Psoas muscle (tissue), 7 donors: ENCODE measurements at regions not wholly inside any gene's neighbourhood (a gene's known extent, or its start where the extent isn't known, plus 50 kb on each side); places are given as distances from the start of the nearest gene placed in this dataset.

Experiments
- ATAC-seq, 4 donors: fragments of 200-7000 bp; cut with Tn5 transposase; one replicate each; pipeline ENCODE4 v1.9.1; 2020; ENCODE audit warnings: moderate library complexity in 3 of 4, mild to moderate bottlenecking in 2 of 4
- DNase-seq, 2 donors: peaks; one replicate each; pipeline ENCODE4 v3.0.0-alpha.2; 2020
- H3K27ac ChIP-seq: fragments of 200-600 bp; one replicate; pipeline ENCODE4 v1.8.0; 2022
- H3K27me3 ChIP-seq, 3 donors: fragments of 200-600 bp in 1 of 3; one replicate each; pipeline versions ENCODE4 v1.6.1 to v1.8.0; 2013 to 2022; ENCODE audit warnings: low read length in 2 of 3, mild to moderate bottlenecking in 2 of 3, moderate library complexity in 1 of 3; ENCODE audit not compliant: insufficient read depth in 3 of 3
- H3K36me3 ChIP-seq, 2 donors: fragments of 200-600 bp in 1 of 2; one replicate each; pipeline versions ENCODE4 v1.6.1 to v1.8.0; 2013 to 2022; ENCODE audit warnings: low read depth in 1 of 2, mild to moderate bottlenecking in 1 of 2, moderate library complexity in 1 of 2; ENCODE audit not compliant: insufficient read depth in 1 of 2
- H3K4me1 ChIP-seq: fragments of 200-600 bp; one replicate; pipeline ENCODE4 v1.8.0; 2022
- H3K4me3 ChIP-seq: fragments of 200-600 bp; one replicate; pipeline ENCODE4 v1.8.0; 2022; ENCODE audit warnings: mild to moderate bottlenecking
- H3K9me3 ChIP-seq: fragments of 200-600 bp; one replicate; pipeline ENCODE4 v1.8.0; 2022
- CTCF ChIP-seq: fragments of 200-600 bp; IDR thresholded peaks from one replicate; pipeline ENCODE4 v1.8.0; 2022; ENCODE audit warnings: antibody characterized with exemption
- WGBS, 3 donors: extraction: QIAGEN DNeasy Blood & Tissue Kit; methylation state at CpG; one replicate each; pipeline versions ENCODE4 v1.1.6 to v1.1.7; 2013; 5-methylcytosine and 5-hydroxymethylcytosine counted together
- intact Hi-C, 2 donors: fragments of 100-400 bp; cut with DNase I; formaldehyde crosslinking; loops; one replicate each; pipeline versions ENCODE4 v1.11.0 to v1.14.2; 2022
- donor health status: healthy with polysubstance abuse.
- donor health status: DM: no; HTN: no; CAD: no; lungs with moderate emphysema.
- donor health status: Bipolar disorder and iron deficiency.
- donor health status: healthy.
- donor health status: DM: yes; HTN: yes; CAD: no.
- donor health status: DM: no; HTN: no; CAD: no.
- donor health status: DM: yes; HTN: yes; CAD: no.

- peaks cover 0 to 1% (median 0%) of the 10 kb centered on the region in 3 donors for H3K27me3 ChIP-seq
- ATAC-seq (no peak), DNase-seq (no peak)
- H3K36me3 ChIP-seq, result no peaks in the 10 kb centered on the region
- TF ChIP-seq CTCF, result no peak
- no peaks in the 10 kb centered on the region for H3K4me1 ChIP-seq
- H3K27ac ChIP-seq, result no peak overlapping the region
- intact Hi-C loops, result no loop called here
- no peaks in the 10 kb centered on the region for H3K9me3 ChIP-seq
- H3K4me3 ChIP-seq, result no peak overlapping the region
These were observed 670.7 kb downstream of the PCDH7 start for GRCh38 chr4:31390849-31391248.

GRCh38 chr4:31391976-31392375 is 671.8 kb downstream of the PCDH7 start:
- intact Hi-C loops, result no loop called here
- Histone ChIP-seq H3K9me3 (no peaks in the 10 kb centered on the region), H3K27ac (no peak overlapping the region), H3K36me3 (no peaks in the 10 kb centered on the region), H3K4me1 (no peaks in the 10 kb centered on the region), H3K27me3 (peaks cover 0 to 1% (median 0%) of the 10 kb centered on the region in 3 donors), H3K4me3 (no peak overlapping the region)
- ATAC-seq (no peak), DNase-seq (no peak)
- TF ChIP-seq CTCF, result no peak

GRCh38 chr4:31392923-31393322 is 672.8 kb downstream of the PCDH7 start:
- TF ChIP-seq CTCF, result no peak
- no peak for ATAC-seq
- intact Hi-C loops, result no loop called here
- Histone ChIP-seq H3K4me1 (no peaks in the 10 kb centered on the region), H3K4me3 (no peak overlapping the region), H3K27me3 (peaks cover 0 to 1% (median 0%) of the 10 kb centered on the region in 3 donors), H3K36me3 (no peaks in the 10 kb centered on the region), H3K27ac (no peak overlapping the region), H3K9me3 (no peaks in the 10 kb centered on the region)
- no peak for DNase-seq
- 81 to 92% (median 85%) methylated on average over 2 of the region's 2 CpGs for WGBS, 3 donors

- ATAC-seq, result no peak
- H3K36me3 ChIP-seq, result no peaks in the 10 kb centered on the region
- no peak overlapping the region for H3K4me3 ChIP-seq
- H3K27ac ChIP-seq, result no peak overlapping the region
- intact Hi-C loops, result no loop called here
- 43 to 52% (median 50%) methylated on average over 3 of the region's 3 CpGs for WGBS, 3 donors
- no peak for TF ChIP-seq CTCF
- no peaks in the 10 kb centered on the region for H3K9me3 ChIP-seq
- no peak for DNase-seq
- no peaks in the 10 kb centered on the region for H3K27me3 ChIP-seq
- no peaks in the 10 kb centered on the region for H3K4me1 ChIP-seq
These were observed 688.0 kb downstream of the PCDH7 start for GRCh38 chr4:31408121-31408520.

GRCh38 chr4:31411565-31411964 is 691.4 kb downstream of the PCDH7 start:
- no peak for ATAC-seq
- WGBS, 3 donors, result 83 to 98% (median 92%) methylated on average over 1 of the region's 1 CpG

More at GRCh38 chr4:31411565-31411964, 691.4 kb downstream of the PCDH7 start:
- DNase-seq, result no peak
- H3K27me3 ChIP-seq, result no peaks in the 10 kb centered on the region
- TF ChIP-seq CTCF, result no peak
- intact Hi-C loops, result no loop called here
- no peaks in the 10 kb centered on the region for H3K36me3 ChIP-seq
- H3K27ac ChIP-seq, result no peak overlapping the region
- H3K9me3 ChIP-seq, result no peaks in the 10 kb centered on the region
- no peak overlapping the region for H3K4me3 ChIP-seq
- no peaks in the 10 kb centered on the region for H3K4me1 ChIP-seq
